DMS153 treated with DMSO at 0.1 percent for 48 hours (cell line): ENCODE measurements at regions not wholly inside any gene's neighbourhood (a gene's known extent, or its start where the extent isn't known, plus 50 kb on each side); places are given as distances from the start of the nearest gene placed in this dataset.
"Not testable (repeated sequence)": the region's sequence is repeated elsewhere in the genome, so short reads cannot be mapped to it uniquely, and the experiment has no call there.

Experiments
- DNase-seq: peaks from one replicate; lab custom pipeline; 2025; ENCODE audit not compliant: unreplicated experiment; lab: John Stamatoyannopoulos, UW

DNA sequence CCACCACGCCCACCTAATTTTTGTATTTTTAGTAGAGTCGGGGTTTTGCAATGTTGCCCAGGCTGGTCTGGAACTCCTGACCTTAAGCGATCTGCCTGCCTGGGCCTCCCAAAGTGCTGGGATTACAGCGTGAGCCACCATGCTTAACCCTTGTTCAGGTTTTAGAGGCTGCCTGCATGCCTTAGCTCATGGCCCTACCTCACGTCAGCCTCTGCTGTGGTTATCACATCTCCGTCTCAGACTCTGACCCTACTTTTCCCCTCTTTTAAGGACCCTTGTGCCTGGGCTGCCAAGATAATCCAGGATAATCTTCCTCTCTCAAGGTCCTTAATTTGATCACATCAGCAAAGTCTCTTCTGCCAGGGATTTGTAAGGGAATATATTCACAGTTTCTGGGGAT is 98.2 kb upstream of the PMAIP1 start:
- DNase-seq, result no peak

DNA sequence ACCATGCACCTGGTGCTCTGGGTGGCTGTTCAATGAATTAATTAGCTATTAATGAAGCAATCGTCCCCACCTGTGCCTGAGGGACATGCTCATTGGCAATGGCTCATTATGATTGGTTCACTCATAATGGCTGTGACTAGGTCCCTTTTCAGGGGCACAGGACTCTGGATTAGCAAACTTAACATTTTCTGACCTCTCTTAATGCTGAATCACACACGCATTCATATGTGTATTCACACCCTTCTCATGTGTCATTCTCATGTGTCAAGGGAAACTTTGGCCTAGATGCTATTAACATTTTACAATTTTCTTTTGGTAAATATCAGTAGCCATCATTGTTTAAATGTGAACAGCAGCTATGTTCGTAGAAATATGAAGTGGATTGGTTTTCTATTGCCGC is 98.9 kb upstream of the PMAIP1 start:
- no peak for DNase-seq

DNA sequence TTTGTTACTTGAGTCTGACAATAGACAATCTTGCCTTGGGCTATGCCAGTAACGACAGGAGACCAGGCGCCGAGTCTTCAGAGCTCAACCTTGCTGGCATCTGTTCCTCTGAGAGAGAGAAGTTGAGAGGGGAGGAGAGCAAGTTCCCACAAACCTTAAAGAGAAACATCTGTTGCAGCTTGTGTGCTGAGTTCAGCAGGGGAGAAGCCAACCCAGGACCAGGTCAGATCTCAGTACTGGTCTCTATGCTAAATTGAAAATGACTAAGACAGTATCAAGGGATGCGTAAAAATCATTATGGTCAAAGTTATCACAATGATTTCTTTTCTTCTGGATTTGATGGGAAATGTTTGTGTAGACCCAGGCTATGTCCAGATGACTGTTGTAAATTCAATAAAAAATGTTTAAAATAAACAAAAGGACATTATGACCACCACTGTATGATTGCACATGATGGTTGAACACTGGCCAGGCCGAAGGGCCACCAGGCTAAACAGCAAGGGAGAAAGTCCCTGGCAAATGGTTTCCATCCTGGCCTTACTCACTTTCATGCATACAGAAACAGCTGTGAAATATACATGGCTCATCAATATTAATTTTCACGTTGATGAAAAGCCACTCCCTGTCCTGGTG is 100.3 kb upstream of the PMAIP1 start:
- no peak for DNase-seq

DNA sequence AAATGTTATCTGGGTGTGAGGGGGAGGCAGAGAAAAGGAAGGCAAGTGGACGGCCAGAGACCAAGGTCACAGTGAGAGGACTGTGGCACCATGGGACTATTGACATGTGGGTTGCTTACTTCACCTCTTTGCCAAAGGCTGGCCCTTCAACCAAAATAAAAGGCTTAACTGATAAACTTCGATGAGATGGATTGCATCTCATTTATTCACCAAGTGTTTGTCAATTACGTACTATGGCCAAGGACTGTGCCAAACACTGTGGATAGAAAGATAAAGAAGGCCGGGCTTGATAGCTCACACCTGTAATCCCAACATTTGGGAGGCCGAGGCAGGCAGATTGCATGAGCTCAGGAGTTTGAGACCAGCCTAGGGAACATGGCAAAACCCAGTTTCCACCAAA is 98.7 kb upstream of the CCBE1 start:
- DNase-seq, result no peak

DNA sequence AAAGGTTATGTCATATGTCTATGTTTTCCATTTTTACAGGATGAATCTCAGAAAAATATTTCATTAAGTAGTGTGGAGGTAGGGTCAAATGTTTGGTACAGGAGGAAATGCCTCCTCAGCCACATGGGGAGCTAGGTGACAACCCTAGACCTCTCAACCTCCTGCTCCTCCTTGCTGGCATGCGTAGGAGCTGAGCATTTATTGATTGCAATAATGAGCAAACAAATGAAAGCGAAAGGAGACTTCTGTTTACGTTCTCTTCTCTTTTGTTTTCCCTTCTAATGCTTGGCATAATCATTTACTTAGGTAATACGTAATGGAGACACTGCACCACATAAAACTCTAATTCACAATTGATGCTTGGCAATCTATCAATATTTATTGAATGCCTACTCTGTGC is 95.1 kb upstream of the CCBE1 start:
- no peak for DNase-seq

DNA sequence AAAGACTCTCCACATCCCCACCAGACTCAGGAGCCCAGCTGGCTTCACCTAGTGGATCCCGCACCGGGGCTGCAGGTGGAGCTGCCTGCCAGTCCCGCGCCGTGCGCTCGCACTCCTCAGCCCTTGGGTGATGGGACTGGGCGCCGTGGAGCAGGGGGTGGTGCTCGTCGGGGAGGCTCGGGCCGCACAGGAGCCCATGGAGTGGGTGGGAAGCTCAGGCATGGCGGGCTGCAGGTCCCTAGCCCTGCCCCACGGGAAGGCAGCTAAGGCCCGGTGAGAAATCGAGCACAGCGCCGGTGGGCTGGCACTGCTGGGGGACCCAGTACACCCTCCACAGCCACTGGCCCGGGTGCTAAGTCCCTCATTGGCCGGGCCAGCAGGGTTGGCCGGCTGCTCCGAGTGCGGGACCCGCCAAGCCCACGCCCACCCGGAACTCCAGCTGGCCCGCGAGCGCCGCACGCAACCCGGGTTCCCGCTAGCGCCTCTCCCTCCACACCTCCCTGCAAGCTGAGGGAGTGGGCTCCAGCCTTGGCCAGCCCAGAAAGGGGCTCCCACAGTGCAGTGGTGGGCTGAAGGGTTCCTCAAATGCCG is 93.2 kb upstream of the CCBE1 start:
- DNase-seq, result not testable (repeated sequence)

DNA sequence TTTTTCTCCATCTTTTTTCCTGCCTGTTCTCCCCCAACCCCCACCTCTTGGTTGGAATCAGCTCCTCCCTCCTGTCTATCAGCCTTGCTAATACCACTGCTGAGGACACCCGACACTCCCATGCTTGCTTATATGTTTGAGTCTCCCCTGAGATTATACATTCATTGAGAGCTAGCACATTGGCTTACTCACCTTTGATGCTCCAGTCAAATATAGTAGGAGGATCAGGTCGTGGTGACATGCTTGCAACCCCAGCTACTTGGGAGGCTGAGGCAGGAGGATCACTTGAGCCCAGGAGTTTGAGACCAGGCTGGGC is 91.5 kb upstream of the CCBE1 start:
- DNase-seq, result no peak

DNA sequence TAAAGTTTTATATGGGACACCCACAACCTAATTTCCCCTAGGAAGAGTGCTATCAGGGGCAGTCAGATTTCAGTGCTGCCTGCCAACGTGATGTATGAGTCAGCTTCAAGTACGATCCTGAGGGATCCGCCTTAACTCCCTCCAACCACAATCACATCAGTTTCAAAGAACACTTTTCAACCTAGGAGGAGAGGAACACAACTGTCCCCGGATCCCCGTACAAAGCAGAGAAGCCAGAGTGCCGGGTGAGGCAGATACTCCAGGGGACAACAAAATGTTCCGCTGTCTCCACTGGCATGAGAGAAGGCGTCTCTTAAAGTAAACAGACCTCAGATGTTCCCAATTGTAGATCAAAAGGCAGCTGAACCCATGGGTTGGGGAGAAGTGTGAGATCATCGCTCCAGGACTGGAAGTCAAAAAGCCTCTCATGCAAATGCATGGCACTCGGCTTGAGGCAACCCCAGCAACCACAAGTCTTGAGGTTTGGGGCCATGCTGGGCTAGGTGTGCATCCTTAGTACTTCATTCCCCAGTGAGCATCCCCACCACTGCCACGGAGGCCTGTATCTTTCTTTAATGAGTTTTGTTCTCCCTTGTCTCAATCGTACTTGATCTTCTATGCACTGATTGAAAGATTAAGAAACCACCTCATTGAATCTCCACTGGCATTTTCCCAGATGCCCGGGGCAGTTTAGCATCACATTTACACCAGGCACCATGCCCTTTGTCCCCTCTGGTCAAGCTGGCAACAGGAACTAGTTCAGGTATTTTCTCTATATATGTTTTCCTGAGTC is 91.0 kb upstream of the CCBE1 start:
- DNase-seq, result no peak

DNA sequence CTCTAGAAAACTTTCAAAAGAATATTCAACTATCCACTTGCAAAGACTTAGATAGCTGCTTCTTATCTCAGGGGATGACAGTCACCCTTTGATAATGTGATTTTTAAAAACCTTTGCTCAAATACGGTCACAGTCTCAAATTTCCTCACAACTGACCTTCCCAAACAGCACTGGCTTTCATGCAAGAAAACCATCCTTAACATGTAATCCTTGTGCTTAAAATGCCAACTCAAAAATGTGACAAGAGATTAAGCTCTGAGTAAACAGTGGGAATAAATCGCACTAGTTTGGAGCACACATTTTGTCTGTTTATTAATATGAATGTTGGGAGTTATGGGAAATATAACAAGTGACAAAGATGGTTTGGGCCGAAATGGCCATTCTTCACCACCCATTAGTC is 87.5 kb upstream of the CCBE1 start:
- DNase-seq, result no peak

DNA sequence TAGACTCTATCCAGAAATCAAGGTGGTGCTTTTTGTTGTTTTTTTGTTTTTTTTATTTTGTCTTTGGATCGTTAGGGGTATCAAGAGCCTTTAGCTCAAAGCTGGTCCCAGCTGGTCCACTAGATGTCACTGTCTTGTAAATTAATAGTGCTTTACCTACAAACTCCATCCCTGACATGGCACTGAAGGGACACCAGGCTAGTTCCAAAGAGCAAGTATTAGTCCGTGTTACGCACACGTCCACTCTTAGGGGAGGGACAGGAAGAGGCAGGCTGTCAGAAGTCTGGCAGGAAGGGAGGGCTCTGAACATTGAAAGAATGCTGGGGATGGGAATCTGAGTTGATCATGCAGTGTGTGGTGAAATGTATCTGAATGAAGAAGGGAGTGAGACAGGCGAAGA is 85.9 kb upstream of the CCBE1 start:
- no peak for DNase-seq

DNA sequence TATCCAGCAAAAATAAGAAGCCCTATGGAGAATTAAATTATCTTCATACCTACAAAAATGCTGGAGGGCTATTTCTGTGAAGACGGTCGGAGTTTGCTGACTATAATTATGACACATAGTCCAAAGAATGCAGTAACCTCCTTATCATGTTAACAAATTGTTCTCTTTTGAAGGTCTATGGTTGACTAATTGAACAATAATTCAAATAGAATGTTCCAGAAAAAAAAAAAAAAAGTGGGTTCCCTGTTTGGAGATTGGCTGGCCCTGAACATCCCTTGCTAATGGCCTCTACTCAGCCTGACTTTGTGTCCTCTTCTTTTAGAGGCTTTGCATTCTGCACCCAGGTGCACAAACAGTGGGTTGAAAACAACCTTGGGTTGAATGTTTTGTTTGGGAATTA is 82.8 kb upstream of the CCBE1 start:
- DNase-seq, result no peak

DNA sequence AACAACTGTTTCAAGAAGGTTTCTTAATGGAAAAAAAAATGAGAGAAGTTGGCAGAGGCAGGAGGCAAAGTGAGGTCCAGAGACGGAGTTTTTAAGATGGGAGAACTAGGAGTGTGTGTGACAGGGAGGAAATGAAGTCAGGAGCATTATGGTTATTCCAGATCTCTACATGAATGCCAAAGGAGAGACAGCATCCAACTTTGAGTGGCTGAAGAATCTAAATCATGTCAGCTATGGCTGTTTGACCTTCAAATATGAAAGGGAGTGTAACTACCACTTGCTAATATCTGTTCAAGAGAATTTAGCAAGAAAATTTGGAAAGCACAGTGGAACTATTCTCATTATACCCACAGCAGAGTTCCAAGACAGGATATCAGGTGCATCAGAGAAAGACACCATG is 81.2 kb upstream of the CCBE1 start:
- no peak for DNase-seq

DNA sequence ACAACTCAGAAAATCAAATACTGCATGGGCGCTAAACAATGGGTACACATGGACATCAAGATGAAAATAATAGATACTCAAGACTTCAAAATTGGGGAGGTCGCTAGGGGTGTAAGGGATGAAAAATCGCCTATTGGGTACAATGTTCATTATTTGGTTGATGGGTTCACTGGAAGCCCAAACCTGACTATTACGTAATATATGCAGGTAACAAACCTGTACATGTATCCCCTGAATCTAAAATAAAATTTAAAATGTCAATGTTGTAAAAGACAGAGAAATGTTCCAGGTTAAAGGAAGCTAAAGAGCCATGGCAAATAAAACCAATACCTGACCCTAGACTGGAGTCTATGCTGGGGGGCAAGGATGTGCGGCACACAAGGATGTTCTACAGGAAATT is 80.4 kb upstream of the CCBE1 start:
- DNase-seq, result no peak

DNA sequence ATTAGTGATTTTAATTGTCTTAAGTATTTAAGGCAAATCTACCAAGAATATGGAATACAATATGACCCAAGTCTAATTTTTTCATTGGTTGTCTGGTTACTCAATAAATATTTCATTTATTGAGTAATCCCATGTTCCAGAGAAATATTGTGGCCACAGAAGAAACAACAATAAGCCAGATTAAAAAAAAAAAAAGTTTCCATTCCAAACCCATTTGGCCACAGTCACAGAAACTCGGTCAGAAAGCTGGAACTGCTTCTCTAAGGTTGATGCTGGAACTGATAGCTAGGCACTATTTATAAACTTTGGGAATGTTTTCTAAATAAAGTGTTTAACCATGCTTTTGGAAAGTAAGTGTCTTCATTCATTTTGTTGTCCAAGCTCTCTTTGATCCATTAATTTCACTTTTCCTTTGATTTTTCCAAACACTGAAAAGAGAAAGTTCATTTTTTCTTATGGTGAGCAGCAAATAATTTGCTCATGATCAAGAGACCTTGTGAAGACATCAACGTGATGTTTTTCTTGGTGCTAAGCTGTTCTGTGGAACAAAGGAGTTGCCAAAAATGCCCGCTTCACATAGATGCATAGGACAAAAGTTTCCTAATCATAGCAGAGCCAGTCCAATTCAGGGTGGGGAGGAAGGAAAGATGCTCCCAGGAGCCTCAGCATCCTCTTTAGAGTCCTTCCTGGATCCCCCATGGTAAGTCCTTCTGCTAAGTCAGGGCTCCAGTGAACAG is 72.1 kb upstream of the CCBE1 start:
- no peak for DNase-seq

DNA sequence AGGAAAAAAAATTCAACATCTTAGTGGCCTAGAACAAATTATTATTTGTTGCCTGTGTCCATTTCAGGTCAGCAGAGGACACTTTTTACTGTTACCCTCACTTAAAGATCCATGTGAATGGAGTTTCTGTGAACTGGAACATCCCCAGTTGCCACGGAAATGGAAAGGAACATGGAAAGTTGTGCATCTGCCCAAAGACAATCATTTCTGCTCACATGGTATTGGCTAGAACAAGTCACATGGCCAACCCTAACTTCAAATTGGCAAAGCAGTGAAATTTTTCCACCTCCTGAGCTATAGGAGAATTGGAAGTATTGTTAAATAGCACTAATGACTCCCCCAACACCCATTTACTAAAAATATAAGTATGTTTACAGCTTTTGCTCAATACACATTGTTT is 71.2 kb upstream of the CCBE1 start:
- no peak for DNase-seq

DNA sequence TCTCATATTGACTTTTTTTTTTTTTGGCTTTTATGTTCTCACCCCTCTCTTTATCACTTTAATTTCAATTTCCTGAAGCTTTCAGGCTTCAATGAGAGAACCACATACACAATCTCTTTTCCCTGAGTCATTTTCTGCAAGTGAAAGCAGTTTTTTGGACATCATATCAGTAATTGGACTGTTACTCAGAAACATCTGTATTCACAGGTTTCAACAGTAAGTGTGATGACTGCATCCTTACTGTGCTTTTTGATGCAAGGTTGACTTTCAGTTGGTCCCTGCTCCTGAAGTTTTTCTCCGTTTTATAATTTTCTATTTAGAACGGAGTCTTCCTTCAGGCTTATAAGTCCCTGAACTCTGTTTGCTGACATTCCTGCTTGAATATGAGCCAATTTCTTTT is 70.5 kb upstream of the CCBE1 start:
- no peak for DNase-seq

DNA sequence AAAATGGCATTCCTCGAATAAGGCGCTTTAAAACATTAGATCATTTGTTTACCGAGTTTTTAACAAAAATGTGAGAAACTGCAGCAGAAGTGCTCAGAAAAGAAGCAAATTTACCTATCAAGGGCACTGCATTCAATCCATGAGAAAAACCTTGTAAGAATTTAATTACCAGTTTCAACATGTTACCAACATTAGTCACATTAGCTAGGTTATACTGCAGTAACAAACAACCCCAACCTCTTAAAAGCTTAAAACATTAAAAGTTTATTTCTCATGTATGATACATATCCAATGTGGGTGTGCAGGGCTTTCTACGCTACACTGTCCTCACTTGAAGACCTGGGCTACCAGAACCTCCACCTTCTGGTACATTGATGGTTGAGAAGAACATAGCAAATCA is 68.1 kb upstream of the CCBE1 start:
- DNase-seq, result no peak

DNA sequence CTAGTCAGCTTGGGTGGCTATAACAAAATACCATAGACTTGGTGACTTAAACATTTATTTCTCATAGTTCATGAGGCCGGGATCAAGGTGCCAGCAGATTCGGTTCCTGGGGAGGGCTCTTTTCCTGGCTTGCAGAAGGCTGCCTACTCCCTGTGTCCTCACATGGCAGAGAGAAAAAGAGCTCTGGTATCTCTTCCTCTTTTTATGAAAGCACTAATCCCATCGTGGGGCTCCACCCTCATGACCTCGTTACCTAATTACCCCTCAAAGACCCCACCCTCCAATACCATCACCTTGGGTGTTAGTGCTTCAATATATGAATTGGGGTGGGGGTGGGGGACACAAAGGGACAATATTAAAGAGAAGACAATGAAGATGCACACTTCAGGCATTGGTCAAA is 67.1 kb upstream of the CCBE1 start:
- no peak for DNase-seq

DNA sequence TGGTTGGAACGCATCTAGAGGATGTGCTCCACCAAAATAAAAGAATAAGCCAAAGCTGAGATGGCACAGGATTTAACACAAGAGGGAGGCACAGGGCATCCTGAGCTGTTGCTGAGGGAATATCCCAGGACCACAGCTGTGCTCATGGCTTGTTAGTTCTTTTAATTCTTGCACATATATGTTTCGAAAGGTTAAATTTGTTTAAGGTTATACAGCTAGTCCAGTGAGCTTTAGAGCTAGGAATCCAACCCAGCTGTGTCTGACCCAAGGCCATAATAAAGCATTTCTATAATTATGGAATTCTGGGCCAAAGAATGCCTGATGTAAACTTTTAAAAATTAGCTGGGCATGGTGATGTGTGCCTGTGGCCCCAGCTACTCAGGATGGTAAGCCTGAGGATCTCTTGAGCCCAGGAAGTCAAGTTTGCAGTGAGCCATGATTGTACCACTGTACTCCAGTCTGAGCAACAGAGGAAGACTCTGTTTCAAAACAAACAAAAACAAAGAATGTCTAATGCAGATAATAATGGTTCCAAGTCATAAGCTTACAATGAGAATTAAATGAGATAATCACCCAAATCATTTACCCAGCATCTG is 66.4 kb upstream of the CCBE1 start:
- DNase-seq, result no peak

DNA sequence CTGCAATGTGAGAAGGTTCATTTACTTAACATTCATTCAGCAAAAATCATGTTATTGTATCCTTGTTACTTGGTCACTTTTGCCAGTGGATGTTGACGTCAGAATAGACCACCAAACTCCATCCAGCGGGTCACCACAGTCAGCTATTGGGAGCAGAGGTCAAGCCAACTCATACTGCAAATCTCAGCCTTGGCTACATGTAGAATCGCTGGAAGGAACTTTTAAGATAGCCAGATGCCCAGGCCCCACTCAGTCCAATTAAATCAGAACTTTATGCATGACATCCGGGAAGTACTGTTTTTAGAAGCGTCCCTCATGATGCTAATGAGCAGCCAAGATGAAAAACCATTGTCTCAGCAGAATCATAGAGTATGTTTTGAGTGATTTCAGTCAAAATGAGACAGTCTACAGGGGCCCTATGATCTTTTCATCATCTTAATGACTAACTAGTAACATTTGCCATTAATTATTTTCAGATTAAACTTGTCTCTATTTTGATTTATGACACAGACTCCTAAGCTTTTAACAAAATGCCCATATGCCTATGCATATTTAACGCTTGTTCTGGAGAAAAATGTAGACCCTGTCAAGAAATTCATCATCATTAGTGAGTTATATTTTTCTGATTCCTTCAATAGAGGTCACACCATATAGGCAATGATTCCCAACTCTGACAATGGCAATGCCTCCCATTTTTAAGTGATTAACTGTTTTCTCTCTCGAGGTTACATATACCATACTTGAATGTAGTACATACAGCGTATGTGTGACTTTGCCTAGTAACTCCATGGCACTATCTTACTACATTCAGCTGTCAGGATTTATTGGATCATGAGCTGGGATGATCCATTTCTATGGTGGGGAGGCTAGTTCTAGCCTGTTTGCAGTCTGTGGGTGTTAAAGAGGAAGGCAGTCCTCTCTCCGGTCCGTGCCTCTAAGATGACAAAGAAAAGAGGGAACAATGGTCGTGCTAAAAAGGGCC is 63.7 kb upstream of the CCBE1 start:
- DNase-seq, result no peak

DNA sequence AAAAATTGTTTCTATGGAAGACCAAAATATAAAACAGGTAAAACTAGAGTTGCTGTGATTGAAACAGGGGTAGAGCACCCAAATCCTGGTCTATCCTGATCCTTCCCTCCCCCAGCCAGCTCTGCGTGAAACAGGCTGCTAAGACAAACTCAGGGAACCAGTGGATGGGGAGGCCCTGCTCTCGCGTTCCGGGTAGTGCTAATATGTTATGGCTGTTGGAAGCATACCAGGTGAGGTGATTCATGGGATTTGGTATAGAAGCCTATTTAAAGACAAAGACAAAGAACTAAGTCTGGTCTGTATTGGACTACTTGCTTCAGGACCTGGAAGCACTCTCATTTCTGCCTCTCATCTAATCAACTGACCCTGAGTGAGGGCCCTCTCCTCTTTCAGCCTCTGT is 63.0 kb upstream of the CCBE1 start:
- no peak for DNase-seq
